ENCODE measurements at regions not wholly inside any gene's neighbourhood (a gene's known extent, or its start where the extent isn't known, plus 50 kb on each side); places are given as distances from the start of the nearest gene placed in this dataset.
"Not testable (repeated sequence)": the region's sequence is repeated elsewhere in the genome, so short reads cannot be mapped to it uniquely, and the experiment has no call there.

- not testable (repeated sequence) for DNase-seq (ENCODE audit: low read depth)
Measured at GRCh38 chr2:87538268-87538667, 209.6 kb upstream of the PLGLB2 start.

GRCh38 chr2:87539151-87539943 lies 208.5 kb upstream of the PLGLB2 start:
- DNase-seq (ENCODE audit: low read depth) = not testable (repeated sequence)

GRCh38 chr2:87540242-87540641 lies 207.6 kb upstream of the PLGLB2 start:
- DNase-seq (ENCODE audit: low read depth) = not testable (repeated sequence)

- not testable (repeated sequence) for DNase-seq (ENCODE audit: low read depth)
Measured at GRCh38 chr2:87542599-87543174, 205.2 kb upstream of the PLGLB2 start.

- DNase-seq (ENCODE audit: low read depth) = not testable (repeated sequence)
Measured at GRCh38 chr2:87543797-87544196, 204.1 kb upstream of the PLGLB2 start.

- not testable (repeated sequence) for DNase-seq (ENCODE audit: low read depth)
Measured at GRCh38 chr2:87547106-87547505, 200.8 kb upstream of the PLGLB2 start.

- DNase-seq (ENCODE audit: low read depth) = not testable (repeated sequence)
Measured at GRCh38 chr2:87547966-87548365, 199.9 kb upstream of the PLGLB2 start.

- DNase-seq (ENCODE audit: low read depth) = not testable (repeated sequence)
Measured at GRCh38 chr2:87548681-87549536, 199.0 kb upstream of the PLGLB2 start.

- not testable (repeated sequence) for DNase-seq (ENCODE audit: low read depth)
Measured at GRCh38 chr2:87549561-87550202, 198.2 kb upstream of the PLGLB2 start.

- not testable (repeated sequence) for DNase-seq (ENCODE audit: low read depth)
Measured at GRCh38 chr2:87554678-87555077, 193.2 kb upstream of the PLGLB2 start.

GRCh38 chr2:87555082-87555481 lies 192.8 kb upstream of the PLGLB2 start:
- DNase-seq (ENCODE audit: low read depth) = not testable (repeated sequence)

- not testable (repeated sequence) for DNase-seq (ENCODE audit: low read depth)
Measured at GRCh38 chr2:87559001-87559400, 188.9 kb upstream of the PLGLB2 start.

- DNase-seq (ENCODE audit: low read depth) = not testable (repeated sequence)
Measured at GRCh38 chr2:87559735-87560134, 188.2 kb upstream of the PLGLB2 start.

- DNase-seq (ENCODE audit: low read depth) = not testable (repeated sequence)
Measured at GRCh38 chr2:87565116-87565515, 182.8 kb upstream of the PLGLB2 start.

GRCh38 chr2:87566531-87566930 lies 181.4 kb upstream of the PLGLB2 start:
- not testable (repeated sequence) for DNase-seq (ENCODE audit: low read depth)

- DNase-seq (ENCODE audit: low read depth) = not testable (repeated sequence)
Measured at GRCh38 chr2:87567093-87567492, 180.8 kb upstream of the PLGLB2 start.

- not testable (repeated sequence) for DNase-seq (ENCODE audit: low read depth)
Measured at GRCh38 chr2:87567912-87568311, 180.0 kb upstream of the PLGLB2 start.

- DNase-seq (ENCODE audit: low read depth) = not testable (repeated sequence)
Measured at GRCh38 chr2:87568554-87569278, 179.2 kb upstream of the PLGLB2 start.

GRCh38 chr2:87569689-87570397 lies 178.0 kb upstream of the PLGLB2 start:
- DNase-seq (ENCODE audit: low read depth) = not testable (repeated sequence)

- DNase-seq (ENCODE audit: low read depth) = not testable (repeated sequence)
Measured at GRCh38 chr2:87571889-87572465, 175.9 kb upstream of the PLGLB2 start.
